Ishikawa (cell line): ENCODE measurements at regions not wholly inside any gene's neighbourhood (a gene's known extent, or its start where the extent isn't known, plus 50 kb on each side); places are given as distances from the start of the nearest gene placed in this dataset.

Experiments used
- CEBPB ChIP-seq: IDR thresholded peaks from 2 replicates; pipeline ENCODE4 v1.6.1; 2012
- EGR1 ChIP-seq: IDR thresholded peaks from 2 replicates; pipeline ENCODE4 v1.6.1; 2012
- EP300 ChIP-seq: IDR thresholded peaks from 2 replicates; pipeline ENCODE4 v1.6.1; 2012; ENCODE audit warnings: borderline replicate concordance
- FOXM1 ChIP-seq: IDR thresholded peaks from 2 replicates; pipeline ENCODE4 v1.6.1; 2012; ENCODE audit warnings: low read depth, borderline replicate concordance
- RAD21 ChIP-seq: IDR thresholded peaks from 2 replicates; pipeline ENCODE4 v1.6.1; 2012; ENCODE audit warnings: low read depth
- REST ChIP-seq: IDR thresholded peaks from 2 replicates; pipeline ENCODE4 v1.6.1; 2012; ENCODE audit warnings: low read depth, mild to moderate bottlenecking
- TAF1 ChIP-seq: IDR thresholded peaks from 2 replicates; pipeline ENCODE4 v1.6.1; 2012; ENCODE audit warnings: low read depth, mild to moderate bottlenecking
- TCF12 ChIP-seq: IDR thresholded peaks from 2 replicates; pipeline ENCODE4 v1.6.1; 2012; ENCODE audit warnings: low read depth
- TEAD4 ChIP-seq: IDR thresholded peaks from 2 replicates; pipeline ENCODE4 v1.6.1; 2012
- TF ChIP-seq, protein P1 (sequence below): IDR thresholded peaks from 2 replicates; pipeline ENCODE4 v1.6.1; 2012

DNA sequence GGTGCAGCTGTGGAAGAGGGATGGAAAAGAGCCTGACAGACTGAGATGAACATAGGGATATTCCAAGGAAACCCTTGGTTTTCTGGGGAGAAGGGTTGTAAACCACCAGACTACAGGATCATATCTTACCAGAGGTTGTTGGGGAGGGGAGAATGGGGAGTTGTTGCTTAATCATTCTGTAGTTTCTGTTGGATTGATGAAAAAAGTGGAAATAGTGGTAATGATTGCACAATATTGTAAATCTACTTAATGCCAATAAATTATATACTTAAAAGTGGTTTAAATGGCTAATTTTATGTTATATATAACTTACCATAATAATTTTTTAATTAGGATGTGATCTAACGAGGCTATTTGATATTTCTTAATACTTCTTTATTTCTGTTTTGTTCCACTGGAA lies 800.9 kb downstream of the BCL11A start:
- no peak for TF ChIP-seq CEBPB
- TF ChIP-seq FOXM1 = no peak
- TF ChIP-seq TAF1 = no peak
- no peak for TF ChIP-seq EP300
- no peak for TF ChIP-seq REST
- TF ChIP-seq EGR1 = no peak
- no peak for TF ChIP-seq RAD21
- TF ChIP-seq TCF12 = no peak
- no peak for TF ChIP-seq TEAD4
- TF ChIP-seq, protein P1, sequence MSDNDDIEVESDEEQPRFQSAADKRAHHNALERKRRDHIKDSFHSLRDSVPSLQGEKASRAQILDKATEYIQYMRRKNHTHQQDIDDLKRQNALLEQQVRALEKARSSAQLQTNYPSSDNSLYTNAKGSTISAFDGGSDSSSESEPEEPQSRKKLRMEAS = no peak
